ENCODE measurements at regions not wholly inside any gene's neighbourhood (a gene's known extent, or its start where the extent isn't known, plus 50 kb on each side); places are given as distances from the start of the nearest gene placed in this dataset.

- TF ChIP-seq EZH2 (IDR thresholded peaks at IDR 0.05) (no peak), POLR2AphosphoS5 (IDR thresholded peaks at IDR 0.05; ENCODE audit: borderline replicate concordance, low read depth, low read length) (no peak)
Observed at GRCh38 chr5:143601917-143602333, 198.4 kb upstream of the NR3C1 start.

Data from SK-N-MC (cell line).